ENCODE measurements at regions not wholly inside any gene's neighbourhood (a gene's known extent, or its start where the extent isn't known, plus 50 kb on each side); places are given as distances from the start of the nearest gene placed in this dataset.

DNA sequence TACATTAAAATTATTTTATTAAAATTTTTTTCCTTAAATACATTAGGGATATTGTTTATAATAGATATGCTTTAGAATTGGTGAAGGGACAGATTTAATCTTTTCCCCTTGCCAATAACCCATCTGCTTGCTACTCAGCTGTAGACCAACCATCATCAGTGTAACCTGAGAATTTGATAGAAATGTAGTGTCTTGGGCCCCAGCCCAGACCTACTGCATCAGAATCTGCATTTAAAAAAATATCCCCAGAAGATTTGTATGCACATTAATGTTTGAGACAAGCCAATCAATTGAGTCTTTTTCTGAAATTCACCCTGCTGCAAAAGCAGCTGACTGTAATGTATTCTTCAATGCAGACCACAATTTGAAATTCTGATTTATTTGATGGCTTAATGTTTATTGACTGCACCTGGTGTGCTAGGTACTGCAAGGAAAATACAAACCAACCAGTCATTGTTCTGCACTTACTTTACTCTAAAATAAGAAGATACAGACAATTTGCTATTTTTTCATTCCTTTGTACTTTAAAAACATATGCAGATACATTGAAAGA lies 190.7 kb upstream of the SGO1 start:
- Histone ChIP-seq H2AK5ac (ENCODE audit: low read depth, low read length) (no peak overlapping the region), H3K27ac (ENCODE audit: low read depth, low read length) (no peak overlapping the region), H3K23me2 (ENCODE audit: low read depth, low read length) (no peaks in the 10 kb centered on the region), H3K4ac (replicated peaks; ENCODE audit: insufficient read length, low read depth, low read length) (no peak overlapping the region), H3K9me3 (ENCODE audit: insufficient read depth in 2 of 2, low read depth in 1 of 2, low read length in 1 of 2) (no peaks in the 10 kb centered on the region), H2BK20ac (ENCODE audit: low read length) (no peak overlapping the region), H3K79me1 (ENCODE audit: low read depth, low read length) (no peaks in the 10 kb centered on the region), H3K4me2 (ENCODE audit: insufficient read depth in 1 of 2, low read depth in 2 of 2, low read length in 2 of 2) (no peak overlapping the region), H3K4me3 (ENCODE audit: extremely low read depth in 1 of 4, insufficient read depth in 2 of 4, low read depth in 3 of 4, low read length in 4 of 4) (no peak overlapping the region), H3K9ac (replicated peaks in 1 of 4; ENCODE audit: extremely low read depth in 1 of 4, low read depth in 3 of 4, low read length in 3 of 4) (no peak overlapping the region), H2AFZ (ENCODE audit: low read length) (no peak overlapping the region), H2BK15ac (ENCODE audit: low read length) (no peak overlapping the region), H4K91ac (replicated peaks; ENCODE audit: insufficient read length, low read length) (no peak overlapping the region), H3K4me1 (replicated peaks in 1 of 4; ENCODE audit: control insufficient read depth in 3 of 4, insufficient read depth in 4 of 4, low read length in 3 of 4) (peaks cover 0 to 4% (median 0%) of the 10 kb centered on the region in 4 experiments; a peak in 1 of 7 replicates), H2BK5ac (ENCODE audit: low read depth, low read length) (no peak overlapping the region), H3K23ac (ENCODE audit: insufficient read length) (no peak overlapping the region), H4K5ac (ENCODE audit: insufficient read length, low read depth, low read length) (no peak overlapping the region), H2BK12ac (ENCODE audit: low read depth, low read length) (no peak overlapping the region), H3K27me3 (replicated peaks in 1 of 4; ENCODE audit: control insufficient read depth in 3 of 4, extremely low read depth in 1 of 4, insufficient read depth in 3 of 4, low read length in 3 of 4) (no peaks in the 10 kb centered on the region), H4K8ac (ENCODE audit: extremely low read depth, insufficient read depth, low read length) (no peak overlapping the region), H3K14ac (ENCODE audit: insufficient read length) (no peak overlapping the region), H3K18ac (ENCODE audit: extremely low read depth, low read length) (no peak overlapping the region), H3K79me2 (ENCODE audit: control insufficient read depth in 1 of 2, insufficient read depth in 2 of 2, low read length in 2 of 2) (no peaks in the 10 kb centered on the region), H3K56ac (replicated peaks; ENCODE audit: insufficient read length, low read depth, low read length) (no peak overlapping the region), H2BK120ac (replicated peaks; ENCODE audit: low read depth, low read length) (no peak overlapping the region), H3K36me3 (ENCODE audit: control insufficient read depth in 2 of 4, insufficient read depth in 4 of 4, low read length in 3 of 4) (no peaks in the 10 kb centered on the region), H4K20me1 (replicated peaks in 1 of 2; ENCODE audit: control insufficient read depth in 1 of 2, insufficient read depth in 2 of 2, low read length in 2 of 2) (no peaks in the 10 kb centered on the region)
- FAIRE-seq (no peak), DNase-seq (ENCODE audit: low read depth in 1 of 2, low spot score in 2 of 2) (no peak)
- TF ChIP-seq TAF1 (IDR thresholded peaks at IDR 0.05; ENCODE audit: low read depth, low read length) (no peak), NANOG (IDR thresholded peaks at IDR 0.05; ENCODE audit: insufficient read depth, low read depth, low read length, poor library complexity, severe bottlenecking) (no peak), SAP30 (IDR thresholded peaks at IDR 0.05; ENCODE audit: insufficient read depth, insufficient replicate concordance, low read length) (no peak), CHD1 (IDR thresholded peaks at IDR 0.05; ENCODE audit: low read depth, low read length) (no peak), KDM5A (IDR thresholded peaks at IDR 0.05; ENCODE audit: low read length) (no peak), CBX5 (IDR thresholded peaks at IDR 0.05; ENCODE audit: low read depth, low read length) (no peak), EP300 (IDR thresholded peaks at IDR 0.05; ENCODE audit: borderline replicate concordance in 1 of 2, low read depth in 2 of 2, low read length in 2 of 2) (no peak)
- TF ChIP-seq, protein P1, sequence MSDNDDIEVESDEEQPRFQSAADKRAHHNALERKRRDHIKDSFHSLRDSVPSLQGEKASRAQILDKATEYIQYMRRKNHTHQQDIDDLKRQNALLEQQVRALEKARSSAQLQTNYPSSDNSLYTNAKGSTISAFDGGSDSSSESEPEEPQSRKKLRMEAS (IDR thresholded peaks at IDR 0.05): no peak
- ChIA-PET POLR2A (ENCODE audit: partially characterized antibody) (no interaction called here), CTCF (ENCODE audit: partially characterized antibody) (interaction anchor here (0.6 kb wide), 1 partner anchor 411 kb away, joined by 3 read pairs; no protein-coding TSS in a partner anchor)
